OCI-LY3 (cell line): ENCODE measurements at regions not wholly inside any gene's neighbourhood (a gene's known extent, or its start where the extent isn't known, plus 50 kb on each side); places are given as distances from the start of the nearest gene placed in this dataset.

ENCODE experiments used
- H2AFZ ChIP-seq: fragments of 200-600, 300-600 bp; shearing (Covaris generic); 2 replicates; pipeline ENCODE4 v1.6.0; 2014; ENCODE audit warnings: antibody characterized with exemption, low read depth, low read length
- H3K27ac ChIP-seq: fragments of 200-600, 300-600 bp; sonication (generic); 2 replicates; pipeline ENCODE4 v1.5.1; 2014; ENCODE audit warnings: mild to moderate bottlenecking, low read length, moderate library complexity, mixed read lengths
- H3K27me3 ChIP-seq: fragments of 200-600, 300-600 bp; sonication (generic); 2 replicates; pipeline ENCODE4 v1.6.1; 2014; ENCODE audit warnings: low read depth, low read length, mixed read lengths
- H3K36me3 ChIP-seq: fragments of 200-600, 300-600 bp; sonication (generic); replicated peaks from 2 replicates; pipeline ENCODE3; 2014; ENCODE audit warnings: low read depth, low read length, mixed read lengths
- H3K4me1 ChIP-seq: fragments of 300-600, 200-600 bp; sonication (generic); 2 replicates; pipeline ENCODE4 v1.6.1; 2014; ENCODE audit warnings: low read length, mixed read lengths
- H3K4me2 ChIP-seq: fragments of 200-600, 300-600 bp; sonication (generic); 2 replicates; pipeline ENCODE4 v1.6.1; 2014; ENCODE audit warnings: low read length, mixed read lengths
- H3K4me3 ChIP-seq: fragments of 300-600, 200-600 bp; sonication (generic); 2 replicates; pipeline ENCODE4 v1.5.1; 2014; ENCODE audit warnings: antibody characterized with exemption, mild to moderate bottlenecking, low read length, moderate library complexity
- H3K79me2 ChIP-seq: fragments of 300-600, 200-600 bp; shearing (Covaris generic); 2 replicates; pipeline ENCODE4 v1.6.1; 2014; ENCODE audit warnings: mild to moderate bottlenecking, low read length, mixed read lengths
- H3K9ac ChIP-seq: fragments of 300-600, 200-600 bp; shearing (Covaris generic); 2 replicates; pipeline ENCODE4 v1.6.0; 2014; ENCODE audit warnings: mild to moderate bottlenecking, low read length, moderate library complexity
- H3K9me3 ChIP-seq: fragments of 200-600, 300-600 bp; shearing (Covaris generic); 2 replicates; pipeline ENCODE4 v1.6.1; 2014; ENCODE audit warnings: low read length, mixed read lengths; ENCODE audit not compliant: insufficient read depth
- H4K20me1 ChIP-seq: fragments of 200-600, 300-600 bp; sonication (generic); 2 replicates; pipeline ENCODE4 v1.6.1; 2016; ENCODE audit warnings: low read length, mixed read lengths; ENCODE audit not compliant: insufficient read depth
- CTCF ChIP-seq: fragments of 200-600, 300-600 bp; sonication (generic); IDR thresholded peaks from 2 replicates; pipeline ENCODE4 v1.5.1; 2014; ENCODE audit warnings: antibody characterized with exemption, low read length, low read depth
- EZH2phosphoT487 ChIP-seq: fragments of 200-600 bp; shearing (Covaris generic); IDR thresholded peaks from 2 replicates; pipeline ENCODE4 v1.6.1; 2018; ENCODE audit warnings: antibody characterized with exemption, mixed run types, low read depth

- no peaks in the 10 kb centered on the region for H4K20me1 ChIP-seq
- no peaks in the 10 kb centered on the region for H3K79me2 ChIP-seq
- H3K9me3 ChIP-seq = no peaks in the 10 kb centered on the region
- no peaks in the 10 kb centered on the region for H3K27me3 ChIP-seq
- no peak overlapping the region for H2AFZ ChIP-seq
- H3K4me3 ChIP-seq = no peak overlapping the region
- TF ChIP-seq EZH2phosphoT487 = no peak
- TF ChIP-seq CTCF = no peak
- H3K4me2 ChIP-seq = no peak overlapping the region
- no peak overlapping the region for H3K9ac ChIP-seq
- no peaks in the 10 kb centered on the region for H3K36me3 ChIP-seq
- no peaks in the 10 kb centered on the region for H3K4me1 ChIP-seq
- H3K27ac ChIP-seq = no peak overlapping the region
Observed at GRCh38 chr12:76641961-76642360, 82.4 kb upstream of the OSBPL8 start.

DNA sequence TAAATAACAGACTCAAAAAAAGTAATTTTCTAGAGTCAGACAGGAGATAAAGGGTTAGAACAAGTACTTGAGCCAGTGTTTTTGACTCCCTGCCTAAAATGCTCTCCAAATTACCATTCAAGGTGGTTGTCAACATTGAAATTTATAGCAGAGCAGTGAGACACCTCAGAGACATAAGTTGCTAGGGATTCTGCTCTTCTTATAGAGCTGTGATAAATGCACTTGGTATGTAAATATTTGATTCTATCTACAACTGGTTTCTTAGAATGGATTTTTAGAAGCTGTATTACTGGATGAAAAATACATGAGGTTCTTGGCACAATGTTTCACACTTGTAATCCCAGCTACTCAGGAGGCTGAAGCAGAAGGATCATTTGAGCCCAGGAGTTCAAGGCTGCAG, 83.9 kb upstream of the OSBPL8 start:
- no peak overlapping the region for H3K4me2 ChIP-seq
- no peaks in the 10 kb centered on the region for H3K9me3 ChIP-seq
- no peak overlapping the region for H2AFZ ChIP-seq
- no peak overlapping the region for H3K27ac ChIP-seq
- TF ChIP-seq CTCF (no peak), EZH2phosphoT487 (no peak)
- H3K9ac ChIP-seq = no peak overlapping the region
- no peaks in the 10 kb centered on the region for H3K79me2 ChIP-seq
- no peaks in the 10 kb centered on the region for H4K20me1 ChIP-seq
- H3K4me1 ChIP-seq = no peaks in the 10 kb centered on the region
- no peaks in the 10 kb centered on the region for H3K36me3 ChIP-seq
- no peak overlapping the region for H3K4me3 ChIP-seq
- no peaks in the 10 kb centered on the region for H3K27me3 ChIP-seq

DNA sequence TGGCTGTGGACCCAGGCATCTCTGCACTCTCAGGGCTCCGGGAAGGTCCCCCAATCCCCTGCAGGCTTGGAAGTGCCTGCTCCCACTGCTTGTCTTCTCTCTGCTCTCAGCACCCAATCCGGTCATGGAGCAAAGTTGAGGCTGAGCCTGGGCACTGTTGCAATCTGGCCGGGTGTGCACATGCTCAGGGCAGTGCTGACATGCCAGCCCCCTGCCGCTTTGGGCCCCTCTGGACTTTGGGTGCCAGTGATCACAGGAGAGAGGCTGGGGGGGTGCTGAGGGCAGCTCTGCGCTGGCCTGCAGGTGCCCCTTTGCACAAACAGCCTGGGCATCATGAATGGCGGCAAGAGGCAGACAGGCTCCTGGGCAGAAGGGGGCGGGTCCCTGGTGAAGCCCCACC, 85.4 kb upstream of the OSBPL8 start:
- H3K9me3 ChIP-seq = no peaks in the 10 kb centered on the region
- no peak for TF ChIP-seq CTCF
- TF ChIP-seq EZH2phosphoT487 = no peak
- H3K4me3 ChIP-seq = no peak overlapping the region
- no peaks in the 10 kb centered on the region for H3K79me2 ChIP-seq
- no peaks in the 10 kb centered on the region for H3K36me3 ChIP-seq
- no peak overlapping the region for H2AFZ ChIP-seq
- no peak overlapping the region for H3K9ac ChIP-seq
- no peaks in the 10 kb centered on the region for H3K4me1 ChIP-seq
- no peaks in the 10 kb centered on the region for H3K27me3 ChIP-seq
- no peak overlapping the region for H3K4me2 ChIP-seq
- H3K27ac ChIP-seq = no peak overlapping the region
- no peaks in the 10 kb centered on the region for H4K20me1 ChIP-seq

DNA sequence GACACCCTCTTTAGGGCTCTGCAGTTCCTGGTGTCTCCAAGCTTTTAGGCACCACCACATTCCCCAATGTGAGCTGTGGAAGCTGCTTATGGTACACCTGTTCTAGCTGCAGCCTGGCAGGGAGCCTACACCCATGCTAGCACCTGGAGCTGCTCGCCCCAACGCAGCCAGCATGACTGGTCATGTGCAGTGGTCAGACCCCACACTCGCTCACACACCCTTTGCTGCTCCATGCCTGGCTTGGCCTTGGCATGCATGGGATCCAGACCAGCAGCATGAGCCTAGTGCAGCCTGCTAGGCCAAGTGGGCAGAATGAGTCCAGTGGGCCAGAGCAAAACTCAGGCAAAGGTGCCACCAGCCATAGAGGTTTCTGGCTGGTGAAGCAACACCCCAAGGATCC, 86.4 kb upstream of the OSBPL8 start:
- Histone ChIP-seq H3K4me2 (no peak overlapping the region), H3K27ac (no peak overlapping the region), H3K9me3 (no peaks in the 10 kb centered on the region), H2AFZ (no peak overlapping the region), H4K20me1 (no peaks in the 10 kb centered on the region), H3K9ac (no peak overlapping the region), H3K27me3 (no peaks in the 10 kb centered on the region), H3K4me3 (no peak overlapping the region), H3K36me3 (no peaks in the 10 kb centered on the region), H3K79me2 (no peaks in the 10 kb centered on the region), H3K4me1 (no peaks in the 10 kb centered on the region)
- TF ChIP-seq EZH2phosphoT487 (no peak), CTCF (no peak)
